ENCODE measurements at regions not wholly inside any gene's neighbourhood (a gene's known extent, or its start where the extent isn't known, plus 50 kb on each side); places are given as distances from the start of the nearest gene placed in this dataset.

DNA sequence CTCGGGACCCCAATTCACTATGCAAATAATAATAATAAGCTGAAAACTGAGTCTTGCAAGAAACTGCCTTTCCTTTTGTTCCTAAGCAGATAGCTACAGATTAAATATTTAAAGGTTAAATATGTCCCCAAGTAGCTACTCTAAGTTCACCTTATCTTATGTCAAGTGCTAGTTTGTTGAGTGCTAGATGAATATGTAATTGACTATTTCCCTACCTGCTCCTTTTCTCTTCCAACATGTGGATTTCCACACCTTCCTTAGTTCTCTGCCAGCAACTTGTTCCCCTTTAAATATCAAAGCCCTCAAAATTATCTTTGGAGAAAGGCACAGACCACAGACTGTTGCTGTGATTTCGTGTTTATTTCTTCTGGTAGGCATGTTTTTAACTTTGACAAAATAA is 709.2 kb upstream of the SLITRK1 start:
- TF ChIP-seq, protein P1, sequence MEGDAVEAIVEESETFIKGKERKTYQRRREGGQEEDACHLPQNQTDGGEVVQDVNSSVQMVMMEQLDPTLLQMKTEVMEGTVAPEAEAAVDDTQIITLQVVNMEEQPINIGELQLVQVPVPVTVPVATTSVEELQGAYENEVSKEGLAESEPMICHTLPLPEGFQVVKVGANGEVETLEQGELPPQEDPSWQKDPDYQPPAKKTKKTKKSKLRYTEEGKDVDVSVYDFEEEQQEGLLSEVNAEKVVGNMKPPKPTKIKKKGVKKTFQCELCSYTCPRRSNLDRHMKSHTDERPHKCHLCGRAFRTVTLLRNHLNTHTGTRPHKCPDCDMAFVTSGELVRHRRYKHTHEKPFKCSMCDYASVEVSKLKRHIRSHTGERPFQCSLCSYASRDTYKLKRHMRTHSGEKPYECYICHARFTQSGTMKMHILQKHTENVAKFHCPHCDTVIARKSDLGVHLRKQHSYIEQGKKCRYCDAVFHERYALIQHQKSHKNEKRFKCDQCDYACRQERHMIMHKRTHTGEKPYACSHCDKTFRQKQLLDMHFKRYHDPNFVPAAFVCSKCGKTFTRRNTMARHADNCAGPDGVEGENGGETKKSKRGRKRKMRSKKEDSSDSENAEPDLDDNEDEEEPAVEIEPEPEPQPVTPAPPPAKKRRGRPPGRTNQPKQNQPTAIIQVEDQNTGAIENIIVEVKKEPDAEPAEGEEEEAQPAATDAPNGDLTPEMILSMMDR (IDR thresholded peaks at IDR 0.05; ENCODE audit: low read depth, low read length, poor library complexity, severe bottlenecking): no peak
- TF ChIP-seq EZH2phosphoT487 (IDR thresholded peaks at IDR 0.05; ENCODE audit: borderline replicate concordance, low read length): no peak

Measured in DOHH2 (cell line).